Body of pancreas (tissue), 4 donors: ENCODE measurements at regions not wholly inside any gene's neighbourhood (a gene's known extent, or its start where the extent isn't known, plus 50 kb on each side); places are given as distances from the start of the nearest gene placed in this dataset.

Experiments used
- ATAC-seq: fragments of 150-250 bp; one replicate; pipeline ENCODE4 v1.9.1; 2016
- DNase-seq, 4 donors: peaks; one replicate each; pipeline ENCODE4 v3.0.0-alpha.2; 2019
- H3K27ac ChIP-seq, 4 donors: fragments of 200-600 bp; sonication (generic); 1 replicate in 3 of 4; 2 replicates in 1 of 4; pipeline versions ENCODE4 v1.5.1 to v1.6.1; 2016 to 2019; ENCODE audit warnings: mild to moderate bottlenecking in 1 of 4, mixed read lengths in 1 of 4, moderate library complexity in 1 of 4
- H3K27me3 ChIP-seq, 2 donors: fragments of 200-600 bp; sonication (generic); one replicate each; pipeline ENCODE4 v1.6.0; 2016; ENCODE audit warnings: mild to moderate bottlenecking in 1 of 2
- H3K36me3 ChIP-seq, 2 donors: fragments of 200-600 bp; sonication (generic); replicated peaks in 1 of 2; 2 replicates each; pipeline ENCODE4 v1.5.1; 2016; ENCODE audit warnings: low read depth in 2 of 2; ENCODE audit not compliant: insufficient read depth in 1 of 2
- H3K4me1 ChIP-seq: fragments of 200-600 bp; sonication (generic); one replicate; pipeline ENCODE4 v1.6.0; 2016
- H3K4me3 ChIP-seq, 2 donors: fragments of 200-600 bp; sonication (generic); 1 replicate in 1 of 2; 2 replicates in 1 of 2; pipeline ENCODE4 v1.5.1; 2016 to 2019
- H3K9me3 ChIP-seq, 3 donors: fragments of 200-600 bp; sonication (generic); 1 replicate in 2 of 3; 2 replicates in 1 of 3; pipeline ENCODE4 v1.5.1; 2016
- CTCF ChIP-seq, 7 experiments: fragments of 450-650 bp in 4 of 7; fragments of 200-600 bp in 3 of 7; sonication (generic) in 3 of 7; IDR thresholded peaks; one replicate each; pipeline ENCODE4 v1.5.1; 2016 to 2019; ENCODE audit warnings: antibody characterized with exemption in 7 of 7
- POLR2A ChIP-seq, 3 donors: fragments of 450-650 bp; IDR thresholded peaks; one replicate each; pipeline ENCODE4 v1.6.1; 2016; ENCODE audit warnings: antibody characterized with exemption in 3 of 3, mild to moderate bottlenecking in 2 of 3
- WGBS, 2 donors: methylation state at CpG; one replicate each; pipeline ENCODE4 v1.1.5; 2017; 5-methylcytosine and 5-hydroxymethylcytosine counted together
- intact Hi-C: fragments of 100-400 bp; cut with DNase I; formaldehyde crosslinking; loops from one replicate; pipeline ENCODE4 v1.15.1; 2023

- intact Hi-C loops = no loop called here
These were observed 151.6 kb upstream of the ZNF644 start for GRCh38 chr1:91173346-91173890.

GRCh38 chr1:91172541-91172940, 150.7 kb upstream of the ZNF644 start:
- Histone ChIP-seq H3K9me3 (no peaks in the 10 kb centered on the region), H3K4me1 (no peaks in the 10 kb centered on the region), H3K36me3 (no peaks in the 10 kb centered on the region), H3K27me3 (no peaks in the 10 kb centered on the region), H3K4me3 (no peak overlapping the region), H3K27ac (no peak overlapping the region)
- ATAC-seq (no peak), DNase-seq (no peak)
- intact Hi-C loops = no loop called here
- 29 to 44% methylated on average over 2 of the region's 2 CpGs for WGBS, 2 donors
- TF ChIP-seq CTCF (IDR thresholded peaks at IDR 0.05) = no peak
- TF ChIP-seq POLR2A (IDR thresholded peaks at IDR 0.05) = no peak

More at GRCh38 chr1:91173346-91173890, 151.6 kb upstream of the ZNF644 start:
- Histone ChIP-seq H3K27ac (no peak overlapping the region), H3K36me3 (no peaks in the 10 kb centered on the region), H3K4me3 (no peak overlapping the region), H3K27me3 (no peaks in the 10 kb centered on the region), H3K4me1 (no peaks in the 10 kb centered on the region), H3K9me3 (no peaks in the 10 kb centered on the region)
- no peak for ATAC-seq
- DNase-seq = no peak
- TF ChIP-seq POLR2A (IDR thresholded peaks at IDR 0.05) (no peak), CTCF (IDR thresholded peaks at IDR 0.05) (no peak)
- 41 to 56% methylated on average over 7 to 9 of the region's 9 CpGs for WGBS, 2 donors

- H3K36me3 ChIP-seq = no peaks in the 10 kb centered on the region
- DNase-seq = no peak
- no peak overlapping the region for H3K4me3 ChIP-seq
- no peaks in the 10 kb centered on the region for H3K4me1 ChIP-seq
- no peaks in the 10 kb centered on the region for H3K27me3 ChIP-seq
- TF ChIP-seq POLR2A (IDR thresholded peaks at IDR 0.05) (no peak), CTCF (IDR thresholded peaks at IDR 0.05) (no peak)
- intact Hi-C loops = no loop called here
- ATAC-seq = no peak
- 47 to 60% methylated on average over 7 of the region's 7 CpGs for WGBS, 2 donors
- H3K9me3 ChIP-seq = no peaks in the 10 kb centered on the region
- no peak overlapping the region for H3K27ac ChIP-seq
These were observed 150.1 kb upstream of the ZNF644 start for GRCh38 chr1:91171898-91172297.

- Histone ChIP-seq H3K27me3 (no peaks in the 10 kb centered on the region), H3K9me3 (no peaks in the 10 kb centered on the region), H3K4me3 (no peak overlapping the region), H3K36me3 (no peaks in the 10 kb centered on the region), H3K4me1 (no peaks in the 10 kb centered on the region), H3K27ac (no peak overlapping the region)
- intact Hi-C loops = no loop called here
- ATAC-seq (no peak), DNase-seq (no peak)
- TF ChIP-seq CTCF (IDR thresholded peaks at IDR 0.05) (no peak), POLR2A (IDR thresholded peaks at IDR 0.05) (no peak)
- 74 to 84% methylated on average over 4 of the region's 4 CpGs for whole genome bisulfite sequencing, 2 donors
These were observed 148.7 kb upstream of the ZNF644 start for GRCh38 chr1:91170571-91170970.

- H3K4me3 ChIP-seq = no peak overlapping the region
- ATAC-seq (peak; percentile 63), DNase-seq (peak; percentile 35 to 65 (median 53))
- no peaks in the 10 kb centered on the region for H3K4me1 ChIP-seq
- no peaks in the 10 kb centered on the region for H3K27me3 ChIP-seq
- H3K36me3 ChIP-seq = no peaks in the 10 kb centered on the region
- H3K9me3 ChIP-seq = no peaks in the 10 kb centered on the region
- 8 to 9% methylated on average over 6 of the region's 6 CpGs for WGBS, 2 donors
- intact Hi-C loops = no loop called here
- TF ChIP-seq CTCF (IDR thresholded peaks at IDR 0.05) (peak; percentile 35 to 76 (median 65)), POLR2A (IDR thresholded peaks at IDR 0.05) (no peak)
- H3K27ac ChIP-seq = no peak overlapping the region
These were observed 144.4 kb upstream of the ZNF644 start for GRCh38 chr1:91166106-91166712.
